HCT116 (cell line): ENCODE measurements at regions not wholly inside any gene's neighbourhood (a gene's known extent, or its start where the extent isn't known, plus 50 kb on each side); places are given as distances from the start of the nearest gene placed in this dataset.

ENCODE experiments used
- ATAC-seq: fragments of 200-7000 bp; cut with Tn5 transposase; 2 replicates; pipeline ENCODE4 v1.9.1; 2020; ENCODE audit warnings: mild to moderate bottlenecking, moderate library complexity
- BruUV-seq: library from RNA; stranded (reverse); fragments of 400-500 nt; replicated peaks from 2 replicates; lab custom pipeline; 2021; lab: Mats Ljungman, UMichigan
- CTCF ChIA-PET: fragments of 300-600 bp; sonication (Branson Sonifier 250); formaldehyde crosslinking; loops from one replicate; lab custom pipeline; 2021; ENCODE audit warnings: antibody characterized with exemption; lab: Charles Lee
- POLR2A ChIA-PET: fragments of 300-600, 350-600 bp; sonication (Branson Sonifier 250); formaldehyde crosslinking; loops from one replicate; lab custom pipeline; 2021; ENCODE audit warnings: antibody characterized with exemption; lab: Charles Lee
- RAD21 ChIA-PET, 2 experiments: fragments of 300-600 bp; sonication (Branson Sonifier 250); formaldehyde crosslinking; loops; one replicate each; lab custom pipeline; 2023; ENCODE audit warnings: low total read pairs in 2 of 2; ENCODE audit not compliant: uncharacterized antibody in 2 of 2, unreplicated experiment in 2 of 2, low non-redundant PET in 1 of 2; lab: Charles Lee
- DNase-seq: peaks from one replicate; pipeline ENCODE4 v3.0.0-alpha.2; 2010; ENCODE audit warnings: low read depth, low spot score
- H2AFZ ChIP-seq: fragments of 200-600 bp; shearing (Covaris generic), sonication (generic); 2 replicates; pipeline ENCODE4 v1.6.1; 2017; ENCODE audit warnings: low read depth, mixed run types, mixed read lengths, antibody characterized with exemption, low read length; ENCODE audit not compliant: poor library complexity, severe bottlenecking
- H3K27ac ChIP-seq: 2 replicates; pipeline ENCODE4 v1.5.1; 2012; ENCODE audit warnings: low read depth, low read length
- H3K27me3 ChIP-seq: fragments of 200-600 bp; sonication (generic); 2 replicates; pipeline ENCODE4 v1.6.1; 2016; ENCODE audit warnings: mixed run types, low read length, mixed read lengths; ENCODE audit not compliant: insufficient read depth
- H3K36me3 ChIP-seq, 2 experiments: fragments of 200-500 bp in 1 of 2; fragments of 200-600 bp in 1 of 2; sonication (Bioruptor generic) in 1 of 2; sonication (generic) in 1 of 2; 2 replicates each; pipeline versions ENCODE4 v1.5.1 to v1.6.1; 2014 to 2016; ENCODE audit warnings: low read length in 2 of 2, inconsistent platforms in 1 of 2, mixed read lengths in 1 of 2, mixed run types in 1 of 2; ENCODE audit not compliant: insufficient read depth in 2 of 2, control insufficient read depth in 1 of 2
- H3K4me1 ChIP-seq, 2 experiments: fragments of 200-600 bp in 1 of 2; sonication (generic) in 1 of 2; 2 replicates each; pipeline versions ENCODE4 v1.5.1 to v1.6.1; 2012 to 2017; ENCODE audit warnings: low read length in 2 of 2, inconsistent platforms in 1 of 2, mild to moderate bottlenecking in 1 of 2, mixed read lengths in 1 of 2, mixed run types in 1 of 2, moderate library complexity in 1 of 2; ENCODE audit not compliant: insufficient read depth in 2 of 2, control insufficient read depth in 1 of 2
- H3K4me2 ChIP-seq: fragments of 200-600 bp; sonication (generic); 2 replicates; pipeline ENCODE4 v1.6.1; 2017; ENCODE audit warnings: mixed run types, low read length, mixed read lengths
- H3K4me3 ChIP-seq, 2 experiments: fragments of 200-600 bp in 1 of 2; sonication (generic) in 1 of 2; replicated peaks in 1 of 2; 2 replicates each; pipeline ENCODE4 v1.5.1; 2011 to 2016; ENCODE audit warnings: low read length in 2 of 2, control low read depth in 1 of 2, low read depth in 1 of 2, mild to moderate bottlenecking in 1 of 2, mixed read lengths in 1 of 2, mixed run types in 1 of 2
- H3K79me2 ChIP-seq: fragments of 200-600 bp; sonication (generic); 2 replicates; pipeline ENCODE4 v1.6.1; 2017; ENCODE audit warnings: mild to moderate bottlenecking, mixed run types, low read length, moderate library complexity, mixed read lengths; ENCODE audit not compliant: insufficient read depth
- H3K9ac ChIP-seq: fragments of 200-600 bp; sonication (generic); 2 replicates; pipeline ENCODE4 v1.6.1; 2016; ENCODE audit warnings: low read length, mixed read lengths
- H3K9me2 ChIP-seq: fragments of 200-600 bp; sonication (generic), shearing (Covaris generic); 2 replicates; pipeline ENCODE4 v1.6.1; 2017; ENCODE audit warnings: mixed run types, mild to moderate bottlenecking, moderate library complexity; ENCODE audit not compliant: insufficient read depth
- H3K9me3 ChIP-seq, 2 experiments: fragments of 200-500 bp in 1 of 2; fragments of 200-600 bp in 1 of 2; sonication (Bioruptor generic) in 1 of 2; sonication (generic) in 1 of 2; 2 replicates each; pipeline ENCODE4 v1.6.1; 2014 to 2017; ENCODE audit warnings: low read length in 2 of 2, mixed read lengths in 2 of 2, inconsistent platforms in 1 of 2, low read depth in 1 of 2, mild to moderate bottlenecking in 1 of 2, mixed run types in 1 of 2, moderate library complexity in 1 of 2; ENCODE audit not compliant: control insufficient read depth in 1 of 2, insufficient read depth in 1 of 2
- H4K20me1 ChIP-seq: fragments of 200-600 bp; sonication (generic), shearing (Covaris generic); 2 replicates; pipeline ENCODE4 v1.6.1; 2017; ENCODE audit warnings: mixed run types, mild to moderate bottlenecking, moderate library complexity; ENCODE audit not compliant: insufficient read depth
- ATF3 ChIP-seq: IDR thresholded peaks from 2 replicates; pipeline ENCODE4 v1.6.1; 2012
- CEBPB ChIP-seq: IDR thresholded peaks from 2 replicates; pipeline ENCODE4 v1.6.1; 2012; ENCODE audit warnings: low read depth
- EZH2 ChIP-seq: fragments of 200-600 bp; sonication (generic); IDR thresholded peaks from 2 replicates; pipeline ENCODE4 v1.6.1; 2017; ENCODE audit warnings: antibody characterized with exemption, mixed run types
- FOSL1 ChIP-seq: IDR thresholded peaks from 2 replicates; pipeline ENCODE4 v1.6.1; 2012; ENCODE audit warnings: low read depth
- JUND ChIP-seq: IDR thresholded peaks from 2 replicates; pipeline ENCODE4 v1.6.1; 2012
- SIN3A ChIP-seq: IDR thresholded peaks from 2 replicates; pipeline ENCODE4 v1.6.1; 2012; ENCODE audit warnings: low read depth
- SRF ChIP-seq: IDR thresholded peaks from 2 replicates; pipeline ENCODE4 v1.6.1; 2012; ENCODE audit warnings: low read depth
- ZNF274 ChIP-seq: fragments of 200-500 bp; sonication (Bioruptor generic); IDR thresholded peaks from 2 replicates; pipeline ENCODE4 v1.6.1; 2014; ENCODE audit warnings: mild to moderate bottlenecking, low read depth, low read length, inconsistent platforms
- intact Hi-C: fragments of 100-400 bp; cut with micrococcal nuclease; formaldehyde crosslinking; loops from 2 replicates; pipeline ENCODE4 v1.10.0; 2022

GRCh38 chr14:37970696-37971095 is 237.0 kb upstream of the SSTR1 start (continued):
- TF ChIP-seq SIN3A (no peak), ATF3 (no peak), JUND (no peak), ZNF274 (no peak)

GRCh38 chr14:37972941-37973887 is 234.5 kb upstream of the SSTR1 start:
- DNase-seq (no peak), ATAC-seq (no peak)
- ChIA-PET POLR2A (no interaction called here), CTCF (no interaction called here), RAD21 (no interaction called here)
- intact Hi-C loops, result no loop called here
- Histone ChIP-seq H3K9me2 (no peaks in the 10 kb centered on the region), H2AFZ (no peak overlapping the region), H4K20me1 (no peaks in the 10 kb centered on the region), H3K27me3 (no peaks in the 10 kb centered on the region), H3K4me3 (no peak overlapping the region), H3K4me1 (no peaks in the 10 kb centered on the region), H3K4me2 (no peak overlapping the region), H3K79me2 (no peaks in the 10 kb centered on the region), H3K27ac (no peak overlapping the region), H3K9ac (no peak overlapping the region), H3K9me3 (no peaks in the 10 kb centered on the region), H3K36me3 (no peaks in the 10 kb centered on the region)
- TF ChIP-seq FOSL1 (no peak), JUND (no peak), EZH2 (no peak), CEBPB (no peak), ATF3 (no peak), SRF (no peak), ZNF274 (no peak)
- no TSS peak for BruUV-seq
